Inflammatory macrophage treated with lipopolysaccharide for 1 hour (primary cell): ENCODE measurements at regions not wholly inside any gene's neighbourhood (a gene's known extent, or its start where the extent isn't known, plus 50 kb on each side); places are given as distances from the start of the nearest gene placed in this dataset.
"Not testable (repeated sequence)": the region's sequence is repeated elsewhere in the genome, so short reads cannot be mapped to it uniquely, and the experiment has no call there.

Experiments used
- DNase-seq, 2 donors: peaks; one replicate each; pipeline ENCODE4 v3.0.0-alpha.2; 2020 to 2022

DNA sequence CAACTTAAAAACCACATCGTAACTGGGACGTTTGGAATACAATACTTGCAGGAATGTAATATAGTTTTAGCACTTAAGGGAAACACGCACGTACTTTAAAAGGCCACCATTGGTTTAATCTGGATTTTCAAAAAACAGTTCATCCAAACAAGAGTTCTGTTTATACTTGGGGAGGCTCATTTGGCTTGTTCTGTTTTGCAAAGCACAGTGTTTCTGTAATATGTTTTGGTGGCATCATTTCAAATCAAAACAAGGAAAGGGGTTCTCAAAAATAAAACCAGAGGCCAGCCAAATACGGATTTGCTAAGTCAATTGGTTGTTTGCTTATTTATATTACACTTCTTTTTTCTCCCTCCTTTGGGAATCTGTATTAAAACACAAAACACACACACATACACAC lies 656.1 kb upstream of the SOX9 start:
- DNase-seq, result no peak

DNA sequence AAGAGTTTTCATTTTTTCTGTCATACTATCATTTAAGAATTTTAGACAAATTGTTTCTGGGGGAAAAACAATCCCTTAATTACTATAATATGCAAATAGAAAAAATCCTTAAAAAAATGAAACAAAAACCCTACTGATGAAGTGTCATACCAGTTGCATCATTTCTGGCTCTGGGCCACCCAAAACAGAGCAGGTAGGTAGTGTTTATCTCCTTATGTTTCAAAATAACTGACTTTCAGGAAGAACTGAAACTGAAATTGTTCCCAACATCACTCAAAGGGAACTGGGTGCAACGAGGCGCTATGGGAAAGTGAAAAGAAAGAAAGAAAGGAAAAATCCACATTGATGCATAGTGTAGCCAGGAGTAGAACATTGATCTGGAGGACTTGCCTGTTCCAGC lies 653.1 kb upstream of the SOX9 start:
- no peak for DNase-seq

DNA sequence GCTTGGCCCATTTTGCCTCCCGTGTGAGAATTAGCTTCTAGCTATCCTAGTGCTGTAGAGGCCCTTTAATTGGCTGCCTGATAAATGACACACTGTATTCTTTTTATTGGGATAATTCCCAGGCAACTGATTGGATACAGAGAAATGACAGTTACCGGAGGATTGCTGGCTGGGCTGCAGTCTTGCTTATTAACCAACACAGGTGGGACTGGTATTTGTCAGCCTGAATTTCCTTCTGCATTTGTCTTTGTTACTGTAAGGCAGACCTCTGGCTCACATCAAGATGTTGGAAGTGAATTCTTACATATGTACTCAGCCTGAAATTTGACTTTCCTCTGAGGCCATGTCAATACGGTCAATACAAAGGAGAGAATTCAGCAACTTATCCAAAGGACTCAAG lies 650.8 kb upstream of the SOX9 start:
- no peak for DNase-seq

DNA sequence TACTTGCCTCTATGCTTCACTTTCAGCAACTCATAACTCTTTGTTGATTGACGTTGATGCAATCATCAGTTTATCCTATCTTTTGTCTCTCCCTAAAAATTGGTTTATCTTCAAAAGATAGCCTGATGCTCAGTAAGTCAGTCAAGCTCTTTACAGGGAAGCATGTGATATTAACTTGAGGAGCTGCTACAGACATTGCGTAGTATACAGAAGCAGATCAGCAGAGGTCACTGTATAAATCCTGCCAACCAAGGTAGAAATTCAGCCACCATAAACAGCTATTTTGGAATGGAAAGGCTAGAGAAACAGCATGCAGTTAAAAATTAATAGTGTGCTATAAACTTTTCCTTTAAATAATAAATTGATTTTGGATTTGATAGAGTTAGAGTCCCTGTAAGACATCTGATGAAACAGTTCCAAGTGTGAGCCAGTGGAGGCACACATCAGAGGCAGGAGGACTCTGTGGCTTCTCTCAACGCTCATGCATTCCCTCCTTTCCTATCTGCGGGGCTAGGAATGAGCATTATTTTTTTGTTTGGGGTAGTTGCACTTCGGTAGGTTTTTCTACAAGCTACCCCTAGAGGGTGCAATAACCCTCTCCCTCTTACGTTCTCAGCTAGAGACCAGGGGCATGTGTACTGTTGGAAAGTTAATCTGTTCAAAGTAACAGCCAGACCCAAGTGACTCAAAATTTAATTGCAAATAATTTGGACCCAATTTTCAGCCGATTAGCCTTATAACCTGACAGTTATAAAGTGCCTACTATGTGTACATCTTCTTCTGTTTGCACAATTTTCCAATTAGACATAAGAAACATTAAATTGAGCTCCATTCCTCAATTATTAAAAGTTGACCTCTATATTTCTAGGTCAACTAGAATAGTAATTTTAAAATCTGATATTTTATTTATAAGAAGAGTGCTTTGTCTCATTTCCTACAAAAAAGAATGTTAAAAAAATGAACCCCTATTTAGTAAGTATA lies 647.7 kb upstream of the SOX9 start:
- peak in 1 of 2 donors; percentile 19 for DNase-seq

DNA sequence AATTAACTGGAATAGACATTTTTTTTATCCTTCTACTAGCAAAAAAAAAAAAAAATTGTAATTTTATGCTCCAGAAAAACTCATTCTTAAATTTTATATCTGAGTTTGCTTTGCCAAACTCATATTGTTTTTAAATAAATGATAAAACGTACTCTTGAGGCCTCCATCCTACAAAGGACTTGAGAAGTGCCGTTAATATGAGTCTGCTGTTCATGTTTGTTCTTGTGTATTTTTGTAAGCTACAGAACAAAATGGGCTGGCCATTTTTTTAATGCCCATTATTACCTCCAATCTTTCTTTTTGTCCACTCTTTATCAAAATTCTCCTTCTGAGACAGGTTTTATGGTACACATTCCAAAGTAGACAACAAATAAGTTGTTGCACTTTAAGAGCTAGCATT lies 643.5 kb upstream of the SOX9 start:
- DNase-seq, result no peak

DNA sequence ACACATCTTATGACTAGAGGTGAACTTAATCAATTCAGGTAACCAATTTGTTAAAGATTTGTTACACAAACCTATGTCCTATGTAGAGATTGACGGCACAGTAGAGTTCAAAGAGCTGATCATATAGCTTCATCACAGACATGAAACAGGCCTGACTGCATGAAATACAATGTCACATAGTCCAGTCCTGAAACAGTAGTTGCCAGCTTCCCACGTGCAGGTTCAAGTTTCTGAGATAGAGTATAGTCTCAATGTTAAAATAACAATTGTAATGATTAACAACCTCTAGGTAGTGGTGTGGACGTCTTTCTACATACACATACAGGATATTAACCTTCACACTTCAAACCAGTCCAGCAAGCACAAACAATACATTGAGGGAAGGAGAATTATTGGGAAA lies 640.7 kb upstream of the SOX9 start:
- no peak for DNase-seq

DNA sequence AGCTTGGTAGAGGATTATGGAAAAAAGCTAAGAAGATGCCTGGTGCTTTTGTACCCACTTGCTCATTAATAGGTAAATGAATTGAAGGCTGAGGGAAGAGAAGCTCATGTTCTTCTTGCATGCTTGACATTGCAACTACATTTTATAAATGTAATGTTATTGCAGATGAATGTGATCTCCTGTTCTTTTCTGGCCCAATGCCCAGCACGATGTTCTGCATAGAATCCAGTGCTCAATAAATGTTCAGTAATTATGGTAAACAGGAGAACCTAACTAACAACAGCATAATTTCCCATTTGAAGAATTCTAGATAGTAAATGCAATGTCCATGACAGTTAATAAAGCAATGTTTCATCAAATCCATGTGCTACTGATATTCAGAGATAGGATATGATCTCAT lies 638.2 kb upstream of the SOX9 start:
- DNase-seq, result no peak

DNA sequence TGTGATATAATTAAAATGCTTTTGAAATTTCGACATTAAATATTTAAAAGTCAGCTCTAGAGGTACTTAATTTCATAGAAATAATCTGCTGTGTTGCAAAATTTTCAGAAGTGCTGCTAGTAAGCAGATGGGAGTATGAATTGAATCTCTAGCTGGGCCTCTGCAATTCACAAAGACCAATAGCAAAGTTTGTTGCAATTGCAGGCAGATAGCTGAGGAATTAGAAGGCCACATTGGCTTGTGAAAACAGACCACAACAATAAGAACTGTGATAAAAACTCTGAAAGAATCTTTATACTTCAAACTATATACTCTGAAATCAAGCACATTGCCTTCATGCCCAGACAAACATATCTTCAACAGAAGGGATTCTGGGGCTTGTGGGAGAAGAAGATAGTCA lies 636.3 kb upstream of the SOX9 start:
- no peak for DNase-seq

DNA sequence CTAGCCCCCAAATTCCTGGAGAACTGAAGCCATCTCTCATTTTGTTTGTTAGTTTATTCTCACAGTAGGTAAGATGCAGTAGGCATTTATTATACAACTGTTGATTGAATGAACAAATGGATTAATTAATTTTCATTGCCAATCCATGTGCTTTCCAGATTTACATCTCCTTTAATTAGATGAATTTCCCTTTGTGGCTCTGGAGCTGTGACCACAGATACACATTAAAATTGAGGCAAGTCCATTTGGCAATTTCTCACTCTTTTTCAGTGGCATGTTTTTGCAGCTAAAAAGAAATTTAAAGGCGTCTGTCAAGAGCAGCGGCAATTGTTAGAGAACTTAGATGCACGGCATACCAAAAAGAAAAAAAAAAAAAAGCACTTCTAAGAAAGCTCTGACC lies 635.4 kb upstream of the SOX9 start:
- DNase-seq, result no peak

DNA sequence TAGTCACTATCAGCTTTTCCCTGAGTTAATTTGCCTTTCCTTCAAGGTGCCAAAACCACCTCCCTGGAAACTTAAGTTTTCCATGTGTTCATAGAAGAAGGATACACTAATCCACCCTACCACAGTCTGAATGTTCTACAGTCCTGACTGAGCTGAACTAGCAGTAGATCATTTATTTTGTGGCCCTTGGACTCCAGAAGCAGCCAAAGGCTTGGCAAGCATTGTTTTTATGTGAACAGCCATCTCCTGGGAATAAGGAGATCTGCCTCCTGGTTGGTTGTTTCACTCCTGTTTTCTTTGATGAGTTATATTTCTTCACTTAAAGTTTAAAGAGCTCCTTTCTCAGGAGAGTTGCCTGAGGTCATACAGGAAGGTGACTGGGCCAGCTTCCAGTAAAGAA lies 634.6 kb upstream of the SOX9 start:
- DNase-seq, result no peak

DNA sequence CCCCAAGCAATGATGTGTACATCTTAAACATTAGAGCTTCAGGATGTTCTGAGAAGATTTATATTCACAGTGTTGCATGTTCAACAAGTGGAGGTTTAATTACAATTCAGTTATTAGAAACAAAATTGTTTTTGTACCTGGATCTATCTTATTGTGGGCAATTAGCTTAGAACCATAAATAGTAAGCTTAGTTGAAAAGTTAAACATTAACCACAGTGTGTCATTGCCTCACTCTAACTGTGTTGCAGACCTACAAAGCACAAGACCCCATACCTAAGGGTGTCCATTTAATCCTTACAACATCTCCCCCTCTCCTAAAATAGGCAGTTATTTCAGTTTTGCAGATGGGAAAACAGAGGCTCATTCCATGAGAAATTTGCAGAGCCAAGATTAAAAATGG lies 632.0 kb upstream of the SOX9 start:
- no peak for DNase-seq

DNA sequence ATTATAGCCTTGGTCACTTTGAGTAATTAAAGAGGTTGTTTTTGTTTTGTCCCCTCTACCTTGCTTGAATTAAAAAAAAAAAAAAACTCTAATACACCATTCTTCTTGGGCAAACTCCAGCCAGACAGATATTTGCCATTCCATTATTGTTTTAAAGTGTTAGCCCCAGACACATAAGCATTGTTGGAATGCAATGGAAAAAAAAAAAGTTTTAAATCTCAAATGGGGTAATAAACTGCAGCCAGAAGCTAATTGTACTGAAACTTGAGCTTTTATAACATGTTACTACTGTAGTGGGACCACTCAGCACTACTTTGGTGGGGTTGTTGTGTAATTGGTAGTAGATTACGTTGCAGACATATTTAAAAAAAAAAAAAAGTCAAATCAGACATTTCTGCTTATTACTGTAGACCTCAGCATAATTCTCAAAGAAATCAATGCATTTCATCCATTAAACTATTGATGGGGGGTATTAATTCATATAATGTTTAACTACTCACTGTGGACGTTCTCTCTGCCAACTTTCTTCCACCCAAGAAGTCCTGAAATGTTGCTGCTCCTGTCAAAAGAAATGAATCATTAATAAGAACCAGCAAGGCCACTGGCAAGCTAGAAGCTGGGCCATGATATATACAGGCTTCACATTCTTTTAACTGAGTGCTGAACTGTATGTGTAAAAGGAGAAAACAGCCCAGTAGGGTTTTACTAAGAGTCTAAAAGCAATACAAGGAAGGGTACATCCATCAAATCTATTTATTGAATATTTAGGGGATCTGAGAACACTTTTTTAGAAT lies 626.6 kb upstream of the SOX9 start:
- no peak for DNase-seq

DNA sequence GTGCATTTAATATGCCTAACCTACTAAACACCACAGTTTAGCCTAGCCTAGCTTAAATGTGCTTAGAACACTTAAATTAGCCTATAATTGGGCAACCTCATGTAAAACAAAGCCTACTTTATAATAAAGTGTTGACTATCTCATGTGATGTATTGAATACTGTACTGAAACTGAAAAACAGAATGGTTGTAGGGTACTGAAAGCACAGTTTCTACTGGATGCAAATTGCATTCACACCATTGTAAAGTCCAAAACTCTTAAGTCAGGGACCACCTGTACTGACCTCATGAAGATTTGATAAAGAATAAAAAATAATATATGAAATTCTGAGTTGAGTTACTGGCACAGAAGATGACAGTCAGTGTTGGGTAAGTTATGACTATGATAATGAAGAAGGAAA lies 625.4 kb upstream of the SOX9 start:
- DNase-seq, result no peak

DNA sequence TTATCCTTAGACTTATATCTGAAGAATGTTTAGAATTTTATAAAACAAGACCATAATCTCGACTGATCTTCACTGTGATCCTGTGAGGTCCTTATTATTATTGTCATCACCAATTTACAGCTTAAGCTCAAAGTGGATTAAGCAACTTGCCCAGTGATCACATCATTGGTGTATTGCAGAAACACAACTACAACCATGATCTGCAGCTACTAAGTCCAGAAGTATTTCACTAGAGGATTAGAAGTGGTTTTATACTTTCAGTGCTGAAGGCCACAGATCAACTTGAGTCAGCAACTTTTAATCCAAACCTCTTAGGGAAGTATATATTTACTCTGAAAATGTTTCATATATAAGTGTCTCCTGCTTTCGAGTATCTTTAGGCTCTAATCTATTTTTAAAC lies 624.3 kb upstream of the SOX9 start:
- no peak for DNase-seq

DNA sequence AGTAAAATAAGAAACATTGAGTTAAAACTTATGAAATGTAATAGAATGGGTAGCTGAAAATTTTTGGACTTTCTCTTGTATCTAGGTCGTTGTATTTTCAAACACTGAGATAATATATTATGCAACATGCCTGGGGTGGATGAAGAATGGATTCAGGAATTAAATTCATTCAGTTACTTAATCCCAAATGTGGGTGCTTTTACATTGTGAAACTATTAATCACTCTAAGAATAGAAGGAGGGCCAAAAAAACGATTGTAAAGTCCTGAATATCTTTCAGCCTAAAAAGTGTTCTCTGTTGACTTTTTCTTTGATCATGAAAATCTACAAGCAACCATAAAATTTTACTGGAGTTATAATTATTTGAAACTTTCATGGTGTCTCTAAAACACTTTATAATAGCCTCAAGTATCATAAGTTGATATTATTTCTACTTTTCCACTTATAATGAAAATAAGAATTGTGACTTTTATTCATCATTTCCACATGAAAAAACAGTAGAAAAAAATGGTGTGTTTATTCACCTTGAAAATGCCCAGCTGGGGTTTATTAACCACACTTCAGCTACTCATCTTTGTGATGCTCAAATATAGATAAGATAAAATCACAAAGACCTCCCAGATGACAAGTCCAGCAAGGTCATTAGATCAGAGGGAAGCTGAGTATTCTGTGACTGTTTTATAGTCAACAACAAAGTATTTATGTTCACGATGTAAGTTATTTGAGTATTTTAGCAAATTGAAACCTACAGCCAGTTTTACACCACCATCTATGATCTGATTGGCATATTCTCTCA lies 619.9 kb upstream of the SOX9 start:
- DNase-seq, result no peak

DNA sequence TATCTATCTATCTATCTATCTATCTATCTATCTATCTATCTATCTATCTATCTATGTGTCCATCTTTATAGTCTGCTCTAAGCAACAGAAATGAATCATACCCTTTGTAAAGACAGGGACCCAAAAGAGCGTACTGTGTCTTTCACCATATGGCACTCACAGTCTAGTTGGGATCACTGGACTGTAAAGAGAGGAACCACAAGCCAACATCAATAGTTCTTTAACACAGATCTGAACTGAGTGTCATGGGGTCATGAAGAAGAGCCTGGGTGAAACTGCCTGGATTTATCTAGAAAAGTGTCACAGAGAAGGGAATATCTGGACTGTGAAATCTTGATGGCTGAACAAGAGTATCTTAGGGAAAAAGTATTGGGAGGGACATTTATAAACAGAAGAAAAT lies 619.1 kb upstream of the SOX9 start:
- DNase-seq, result no peak

DNA sequence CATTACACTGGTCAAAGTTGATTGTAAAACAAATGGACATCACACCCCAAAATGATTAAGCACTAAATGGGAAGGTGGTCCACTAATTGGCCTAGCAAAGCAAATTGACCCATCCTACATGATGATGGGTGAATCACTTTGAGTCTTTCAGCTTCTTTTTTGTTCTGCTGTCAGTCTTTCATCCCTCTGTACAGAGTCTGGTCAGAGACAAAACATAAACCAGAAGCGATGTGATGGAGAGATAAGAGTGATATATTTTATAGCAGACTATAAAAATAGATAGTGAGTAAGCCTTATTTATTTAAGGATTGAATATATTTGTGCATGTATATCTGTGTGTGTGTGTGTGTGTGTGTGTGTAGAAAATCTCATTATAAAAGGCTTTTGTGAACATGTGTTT lies 618.4 kb upstream of the SOX9 start:
- DNase-seq, result no peak

DNA sequence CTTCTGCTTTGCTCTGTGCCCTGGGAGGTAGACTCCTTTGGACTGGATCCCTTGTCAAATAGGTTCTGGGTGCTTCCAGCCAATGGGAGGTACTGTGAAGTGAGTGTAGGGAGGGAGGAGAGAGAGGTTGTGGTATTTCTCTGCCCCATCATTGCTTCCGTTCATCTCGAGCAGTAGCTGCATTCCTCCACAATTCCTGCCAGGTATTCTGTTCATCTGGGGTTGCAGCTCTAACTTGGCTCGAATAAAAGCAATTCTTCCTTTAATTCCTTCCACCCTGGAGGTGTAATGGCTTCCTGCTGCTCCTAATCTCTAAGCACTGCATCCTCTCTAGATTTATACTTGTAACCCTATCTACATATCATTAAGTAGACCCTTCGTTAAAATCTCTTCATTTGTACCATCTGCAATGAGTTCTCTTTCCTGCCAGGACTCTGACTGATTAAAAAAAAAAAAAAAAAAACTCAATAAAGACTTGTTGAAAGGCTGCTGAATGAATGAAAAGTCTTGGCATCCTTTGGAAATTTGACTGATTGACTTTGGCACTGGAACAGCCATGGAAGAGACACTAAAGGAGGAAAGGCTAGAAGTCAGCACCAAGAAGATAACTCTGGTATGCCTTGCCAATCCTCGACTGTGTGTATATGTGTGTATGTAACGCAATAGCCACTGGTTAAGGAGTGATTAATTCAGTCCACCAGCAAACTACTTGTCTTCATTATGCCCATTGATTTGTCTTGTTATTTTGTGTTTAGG lies 616.9 kb upstream of the SOX9 start:
- DNase-seq, result no peak

DNA sequence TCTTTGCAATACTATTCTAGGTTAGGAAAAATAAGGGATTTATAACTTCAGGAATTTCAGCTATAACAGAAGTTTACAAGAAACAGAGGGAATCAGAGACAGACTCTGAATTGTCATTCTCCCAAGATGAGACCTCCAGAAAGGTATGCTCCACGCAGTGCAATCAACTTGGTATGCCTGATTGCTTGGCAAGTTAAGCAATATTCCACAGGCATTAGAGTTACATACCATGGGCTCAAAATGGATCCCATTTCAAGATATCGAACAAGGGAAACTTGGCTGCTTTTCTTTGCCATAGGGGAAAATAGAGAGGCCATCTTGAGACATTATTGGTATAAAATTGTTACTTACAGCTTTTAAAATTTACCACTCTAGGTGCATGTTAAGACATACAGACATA lies 615.6 kb upstream of the SOX9 start:
- DNase-seq, result no peak

DNA sequence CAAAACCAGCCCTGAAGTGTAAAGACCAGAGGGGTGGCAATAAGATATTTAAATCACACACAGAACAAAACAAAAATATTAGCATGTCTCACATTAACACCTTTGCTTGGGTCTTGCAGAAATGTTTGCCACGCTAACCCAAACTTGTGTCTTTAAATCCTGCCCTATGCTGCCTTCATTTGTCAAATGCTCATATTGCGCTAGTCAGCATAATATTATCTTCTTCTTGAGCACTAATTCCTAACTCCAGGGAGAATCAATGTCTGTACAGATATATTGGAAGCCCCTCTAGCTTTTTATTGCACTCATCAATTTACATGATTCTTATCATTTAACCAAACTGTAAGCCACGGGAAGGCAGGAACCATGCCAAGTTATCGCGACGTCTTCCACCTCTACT lies 614.8 kb upstream of the SOX9 start:
- DNase-seq, result no peak

DNA sequence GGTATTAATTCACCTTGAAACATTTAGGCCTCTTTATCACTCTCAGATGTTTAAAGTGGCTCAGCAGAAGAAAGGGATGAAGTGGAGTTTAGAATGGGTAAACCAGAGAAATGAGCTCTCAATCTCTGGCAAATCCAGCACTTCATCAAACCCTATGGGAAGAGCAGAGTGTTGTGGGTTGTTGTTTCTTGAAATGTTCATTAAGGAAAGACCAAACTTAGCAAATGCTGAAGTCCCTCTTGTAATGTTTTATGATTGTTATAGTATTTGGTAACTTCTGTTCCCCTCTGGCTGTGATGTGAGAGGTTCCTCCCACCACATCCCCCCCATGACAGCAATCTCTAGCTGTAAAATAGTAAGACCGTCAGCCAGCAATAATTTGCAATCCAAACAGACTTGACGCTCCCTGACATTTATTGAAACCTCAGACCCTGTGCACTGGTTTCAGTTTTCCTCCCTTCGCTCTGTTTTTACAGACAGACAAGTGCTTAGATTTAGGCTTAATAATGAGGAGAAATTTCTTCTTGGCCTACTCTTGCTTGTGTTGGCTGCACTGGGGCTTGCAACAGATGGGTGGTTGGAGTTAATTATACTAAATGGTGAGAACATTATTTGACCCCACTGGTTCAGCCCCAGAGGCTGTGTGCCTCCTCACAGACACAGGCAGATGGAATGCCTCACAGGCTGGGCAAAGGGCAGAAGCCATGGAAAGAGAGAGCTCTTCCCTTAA lies 609.4 kb upstream of the SOX9 start:
- DNase-seq, result no peak

DNA sequence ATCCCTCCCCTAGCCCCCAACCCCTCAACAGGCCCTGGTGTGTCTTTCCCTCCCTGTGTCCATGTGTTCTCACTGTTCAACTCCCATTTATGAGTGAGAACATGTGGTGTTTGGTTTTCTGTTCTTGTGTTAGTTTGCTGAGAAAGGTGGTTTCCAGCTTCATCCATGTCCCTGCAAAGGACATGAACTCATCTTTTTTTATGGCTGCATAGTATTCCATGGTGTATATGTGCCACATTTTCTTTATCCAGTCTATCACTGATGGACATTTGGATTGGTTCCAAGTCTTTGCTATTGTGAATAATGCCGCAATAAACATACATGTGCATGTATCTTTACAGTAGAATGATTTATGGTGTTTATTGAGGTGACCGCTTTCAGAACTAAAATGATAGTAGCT lies 607.1 kb upstream of the SOX9 start:
- not testable (repeated sequence) for DNase-seq
